ENCODE measurements at regions not wholly inside any gene's neighbourhood (a gene's known extent, or its start where the extent isn't known, plus 50 kb on each side); places are given as distances from the start of the nearest gene placed in this dataset.
"Not testable (repeated sequence)": the region's sequence is repeated elsewhere in the genome, so short reads cannot be mapped to it uniquely, and the experiment has no call there.

GRCh38 chr3:30321065-30321464 lies 285.3 kb upstream of the TGFBR2 start:
- Histone ChIP-seq H3K4me1 (peaks cover 0 to 5% (median 0%) of the 10 kb centered on the region in 4 donors), H3K27me3 (no peaks in the 10 kb centered on the region), H3K9me3 (no peaks in the 10 kb centered on the region), H3K4me3 (no peak overlapping the region), H3K27ac (no peak overlapping the region), H3K36me3 (no peaks in the 10 kb centered on the region)
- intact Hi-C loops (cut with DNase I) = no loop called here
- 74% methylated on average over 2 of the region's 2 CpGs for WGBS (ENCODE audit: insufficient coverage, low coverage, low lambda C conversion rate, missing lambda C conversion rate)
- DNase-seq (no peak), ATAC-seq (no peak)
- TF ChIP-seq CTCF (IDR thresholded peaks at IDR 0.05) (no peak), POLR2A (IDR thresholded peaks at IDR 0.05) (no peak)

- 80% methylated on average over 1 of the region's 1 CpG for WGBS (ENCODE audit: insufficient coverage, low coverage, low lambda C conversion rate, missing lambda C conversion rate)
- DNase-seq = not testable (repeated sequence)
These were observed 282.8 kb upstream of the TGFBR2 start for GRCh38 chr3:30323649-30324048.

GRCh38 chr3:30324587-30324986 lies 281.8 kb upstream of the TGFBR2 start:
- H3K27me3 ChIP-seq = no peaks in the 10 kb centered on the region
- no peak overlapping the region for H3K4me3 ChIP-seq
- 70% methylated on average over 1 of the region's 1 CpG for WGBS (ENCODE audit: insufficient coverage, low coverage, low lambda C conversion rate, missing lambda C conversion rate)
- H3K9me3 ChIP-seq = no peaks in the 10 kb centered on the region
- TF ChIP-seq POLR2A (IDR thresholded peaks at IDR 0.05) = no peak
- intact Hi-C loops (cut with DNase I) = no loop called here
- DNase-seq = no peak
- H3K36me3 ChIP-seq = no peaks in the 10 kb centered on the region
- ATAC-seq = no peak
- peaks cover 0 to 3% (median 0%) of the 10 kb centered on the region in 4 donors for H3K4me1 ChIP-seq
- H3K27ac ChIP-seq = no peak overlapping the region

More at GRCh38 chr3:30323649-30324048, 282.8 kb upstream of the TGFBR2 start:
- H3K36me3 ChIP-seq; H3K4me1 ChIP-seq; H3K27me3 ChIP-seq; H3K4me3 ChIP-seq; H3K9me3 ChIP-seq; ATAC-seq; intact Hi-C loops (cut with DNase I); H3K27ac ChIP-seq: not testable (repeated sequence)

- intact Hi-C loops (cut with DNase I); ATAC-seq; H3K27me3 ChIP-seq; DNase-seq; H3K36me3 ChIP-seq; H3K4me1 ChIP-seq; H3K9me3 ChIP-seq; H3K27ac ChIP-seq; H3K4me3 ChIP-seq: not testable (repeated sequence)
- 50% methylated on average over 1 of the region's 1 CpG for WGBS (ENCODE audit: insufficient coverage, low coverage, low lambda C conversion rate, missing lambda C conversion rate)
These were observed 278.4 kb upstream of the TGFBR2 start for GRCh38 chr3:30327976-30328375.

- H3K27me3 ChIP-seq; DNase-seq; H3K4me1 ChIP-seq; H3K4me3 ChIP-seq; H3K27ac ChIP-seq; H3K9me3 ChIP-seq; H3K36me3 ChIP-seq; ATAC-seq; intact Hi-C loops (cut with DNase I): not testable (repeated sequence)
- 77% methylated on average over 2 of the region's 2 CpGs for WGBS (ENCODE audit: insufficient coverage, low coverage, low lambda C conversion rate, missing lambda C conversion rate)
These were observed 277.5 kb upstream of the TGFBR2 start for GRCh38 chr3:30328935-30329334.

GRCh38 chr3:30331519-30331918 lies 274.9 kb upstream of the TGFBR2 start:
- Histone ChIP-seq H3K27ac (no peak overlapping the region), H3K4me1 (no peaks in the 10 kb centered on the region), H3K9me3 (no peaks in the 10 kb centered on the region), H3K4me3 (no peak overlapping the region), H3K36me3 (no peaks in the 10 kb centered on the region), H3K27me3 (no peaks in the 10 kb centered on the region)
- 78% methylated on average over 2 of the region's 2 CpGs for WGBS (ENCODE audit: insufficient coverage, low coverage, low lambda C conversion rate, missing lambda C conversion rate)
- intact Hi-C loops (cut with DNase I) = no loop called here
- ATAC-seq (no peak), DNase-seq (no peak)
- TF ChIP-seq CTCF (IDR thresholded peaks at IDR 0.05) (no peak), POLR2A (IDR thresholded peaks at IDR 0.05) (no peak)
